Coronary artery (tissue), 2 donors: ENCODE measurements at regions not wholly inside any gene's neighbourhood (a gene's known extent, or its start where the extent isn't known, plus 50 kb on each side); places are given as distances from the start of the nearest gene placed in this dataset.

Experiments
- DNase-seq: peaks from one replicate; pipeline ENCODE4 v3.0.0-alpha.2; 2017; ENCODE audit warnings: low spot score
- H3K27ac ChIP-seq, 2 donors: fragments of 200-600 bp; sonication (generic); one replicate each; pipeline ENCODE4 v1.5.1; 2016 to 2019
- H3K4me3 ChIP-seq: fragments of 200-600 bp; sonication (generic); 2 replicates; pipeline ENCODE4 v1.5.1; 2016; ENCODE audit warnings: mild to moderate bottlenecking, moderate library complexity
- CTCF ChIP-seq: fragments of 200-600 bp; sonication (generic); IDR thresholded peaks from one replicate; pipeline ENCODE4 v1.5.1; 2019; ENCODE audit warnings: antibody characterized with exemption

GRCh38 chr16:8397223-8397622 is 193.1 kb downstream of the TMEM114 start:
- no peak overlapping the region for H3K27ac ChIP-seq
- TF ChIP-seq CTCF = no peak
- no peak for DNase-seq
- H3K4me3 ChIP-seq = no peak overlapping the region

GRCh38 chr16:8396463-8396862 is 193.8 kb downstream of the TMEM114 start:
- no peak for TF ChIP-seq CTCF
- Histone ChIP-seq H3K27ac (no peak overlapping the region), H3K4me3 (no peak overlapping the region)
- DNase-seq = no peak

- no peak for TF ChIP-seq CTCF
- Histone ChIP-seq H3K4me3 (no peak overlapping the region), H3K27ac (no peak overlapping the region)
- DNase-seq = no peak
Observed at GRCh38 chr16:8391257-8391656, 199.1 kb downstream of the TMEM114 start.

GRCh38 chr16:8388684-8389083 is 201.6 kb downstream of the TMEM114 start:
- no peak for DNase-seq
- no peak for TF ChIP-seq CTCF
- no peak overlapping the region for H3K27ac ChIP-seq
- H3K4me3 ChIP-seq = no peak overlapping the region

- Histone ChIP-seq H3K4me3 (no peak overlapping the region), H3K27ac (no peak overlapping the region)
- no peak for TF ChIP-seq CTCF
- DNase-seq = no peak
Observed at GRCh38 chr16:8381814-8382213, 208.5 kb downstream of the TMEM114 start.

- no peak overlapping the region for H3K27ac ChIP-seq
Observed at GRCh38 chr16:8380311-8380710, 210.0 kb downstream of the TMEM114 start.

GRCh38 chr16:8377864-8378263 is 212.4 kb downstream of the TMEM114 start:
- no peak overlapping the region for H3K4me3 ChIP-seq

More at GRCh38 chr16:8380311-8380710, 210.0 kb downstream of the TMEM114 start:
- no peak for TF ChIP-seq CTCF
- DNase-seq = no peak
- H3K4me3 ChIP-seq = no peak overlapping the region

More at GRCh38 chr16:8377864-8378263, 212.4 kb downstream of the TMEM114 start:
- no peak overlapping the region for H3K27ac ChIP-seq
- DNase-seq = no peak
- no peak for TF ChIP-seq CTCF
